Fibroblast of villous mesenchyme (primary cell): ENCODE measurements at regions not wholly inside any gene's neighbourhood (a gene's known extent, or its start where the extent isn't known, plus 50 kb on each side); places are given as distances from the start of the nearest gene placed in this dataset.

Source experiments
- DNase-seq: peaks from one replicate; pipeline ENCODE4 v3.0.0-alpha.2; 2010; ENCODE audit warnings: low read depth
- H3K4me3 ChIP-seq: 2 replicates; pipeline ENCODE4 v1.5.1; 2011; ENCODE audit warnings: low read depth, mild to moderate bottlenecking, low read length
- TF ChIP-seq, protein P1 (sequence below): IDR thresholded peaks from 2 replicates; pipeline ENCODE4 v1.5.1; 2012; ENCODE audit warnings: low read depth, mild to moderate bottlenecking, low read length; ENCODE audit not compliant: insufficient read depth

DNA sequence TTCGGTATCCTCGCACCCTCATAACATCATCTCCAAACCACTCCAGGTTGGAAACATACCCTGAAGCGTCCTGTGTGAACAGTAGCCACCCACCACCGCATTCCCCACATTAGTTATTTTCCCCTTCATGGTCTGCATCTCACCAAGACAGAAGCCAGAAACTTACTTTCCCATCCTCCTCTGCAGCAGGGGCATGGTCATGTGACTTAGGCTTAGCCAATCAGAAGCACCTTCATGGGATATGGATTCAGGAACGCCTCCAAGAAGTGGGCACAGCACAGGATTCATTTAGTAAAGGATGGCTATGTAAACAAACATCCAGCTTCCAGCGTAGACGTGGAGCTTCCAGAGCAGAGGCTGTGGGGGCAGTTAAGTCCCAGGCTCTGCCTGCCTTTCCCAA, 130.3 kb downstream of the AXIN2 start:
- TF ChIP-seq, protein P1, sequence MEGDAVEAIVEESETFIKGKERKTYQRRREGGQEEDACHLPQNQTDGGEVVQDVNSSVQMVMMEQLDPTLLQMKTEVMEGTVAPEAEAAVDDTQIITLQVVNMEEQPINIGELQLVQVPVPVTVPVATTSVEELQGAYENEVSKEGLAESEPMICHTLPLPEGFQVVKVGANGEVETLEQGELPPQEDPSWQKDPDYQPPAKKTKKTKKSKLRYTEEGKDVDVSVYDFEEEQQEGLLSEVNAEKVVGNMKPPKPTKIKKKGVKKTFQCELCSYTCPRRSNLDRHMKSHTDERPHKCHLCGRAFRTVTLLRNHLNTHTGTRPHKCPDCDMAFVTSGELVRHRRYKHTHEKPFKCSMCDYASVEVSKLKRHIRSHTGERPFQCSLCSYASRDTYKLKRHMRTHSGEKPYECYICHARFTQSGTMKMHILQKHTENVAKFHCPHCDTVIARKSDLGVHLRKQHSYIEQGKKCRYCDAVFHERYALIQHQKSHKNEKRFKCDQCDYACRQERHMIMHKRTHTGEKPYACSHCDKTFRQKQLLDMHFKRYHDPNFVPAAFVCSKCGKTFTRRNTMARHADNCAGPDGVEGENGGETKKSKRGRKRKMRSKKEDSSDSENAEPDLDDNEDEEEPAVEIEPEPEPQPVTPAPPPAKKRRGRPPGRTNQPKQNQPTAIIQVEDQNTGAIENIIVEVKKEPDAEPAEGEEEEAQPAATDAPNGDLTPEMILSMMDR = no peak
- no peak overlapping the region for H3K4me3 ChIP-seq
- no peak for DNase-seq

DNA sequence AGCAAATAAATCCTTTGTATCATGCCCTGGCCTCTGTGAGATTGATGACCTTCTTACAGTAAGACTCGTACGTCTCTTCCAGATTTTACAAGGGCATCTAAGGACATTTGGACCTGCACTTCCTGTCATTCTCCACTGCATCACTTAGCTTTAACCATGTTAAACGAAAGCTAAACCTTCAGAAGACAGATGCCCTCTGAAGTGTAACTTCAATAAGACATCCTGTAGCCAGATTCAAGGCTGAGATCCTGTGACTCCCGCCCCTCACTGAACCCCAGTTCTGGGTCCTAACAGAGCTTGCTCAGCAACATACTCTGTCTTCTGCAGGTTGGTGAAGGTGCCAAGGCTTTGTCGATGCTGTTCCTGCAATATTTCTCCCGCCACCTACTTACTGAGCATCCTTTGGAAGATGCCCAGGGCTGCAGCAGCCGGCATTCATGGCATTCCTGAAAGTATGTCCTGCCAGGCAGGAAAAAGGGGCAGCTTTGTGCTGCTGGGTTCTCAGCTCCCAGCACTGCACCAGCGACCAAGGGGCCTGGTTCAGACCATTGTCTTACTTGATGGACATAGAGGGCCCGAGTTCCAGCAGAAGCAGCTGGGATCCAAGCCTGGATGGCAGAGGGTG, 131.1 kb downstream of the AXIN2 start:
- DNase-seq = no peak
- no peak overlapping the region for H3K4me3 ChIP-seq
- TF ChIP-seq, protein P1 = no peak

DNA sequence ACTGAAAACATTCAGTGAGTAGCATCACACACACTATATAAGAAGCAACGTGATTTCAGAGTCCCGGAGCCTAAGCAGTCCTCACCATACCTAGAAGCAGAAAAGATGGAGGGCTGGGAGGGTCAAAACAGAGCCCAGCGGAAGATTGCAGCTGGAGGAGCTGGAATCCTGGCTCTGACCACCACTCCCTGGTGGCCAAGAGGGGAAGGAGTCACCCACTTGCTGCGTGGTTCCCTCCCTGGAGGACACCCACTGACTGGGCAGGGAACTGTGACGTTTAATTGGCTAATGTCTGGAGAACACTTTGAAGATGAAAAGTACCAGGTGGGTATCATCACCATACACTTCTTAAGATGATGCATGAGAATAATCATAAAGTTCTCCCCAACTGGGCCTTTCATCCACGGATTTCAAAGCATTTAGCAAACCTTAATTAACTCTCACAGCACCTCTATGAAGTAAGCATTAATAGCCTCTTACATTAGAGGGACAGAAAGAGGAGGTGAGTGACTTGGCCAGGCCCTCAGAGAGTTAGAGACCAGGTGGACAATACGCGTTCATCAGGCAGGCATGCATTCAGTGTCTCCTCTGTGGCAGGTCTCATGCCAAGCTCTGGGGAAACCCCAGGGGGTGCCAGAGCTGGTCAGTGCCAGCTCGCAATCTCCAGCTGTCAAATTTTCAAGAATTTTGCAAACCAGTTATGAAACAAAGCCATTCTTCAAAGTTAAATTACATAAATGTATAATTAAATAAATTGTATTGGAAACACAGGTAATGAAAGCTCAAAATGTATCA, 137.9 kb downstream of the AXIN2 start:
- H3K4me3 ChIP-seq = no peak overlapping the region
- TF ChIP-seq, protein P1 = peak; percentile 10
- no peak for DNase-seq

DNA sequence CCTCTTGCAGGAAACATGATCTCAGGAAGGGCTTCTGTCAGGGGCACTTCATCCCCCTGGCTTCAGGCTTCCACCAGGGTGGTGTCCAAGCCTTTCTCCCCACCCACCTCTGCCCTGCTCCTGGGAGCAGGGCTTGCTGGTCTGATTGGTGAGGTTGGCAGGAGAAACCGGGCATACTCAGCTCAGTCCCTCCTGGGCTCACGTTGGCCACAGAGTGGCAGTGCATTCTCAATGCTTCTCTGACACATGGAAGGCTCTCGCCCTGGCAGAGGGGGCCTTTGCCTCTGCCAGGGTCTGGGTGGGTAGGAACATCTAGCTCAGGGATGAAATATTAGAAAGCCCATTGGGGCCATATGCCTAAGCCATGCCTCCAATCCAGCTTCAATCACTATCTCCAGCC, 142.8 kb downstream of the AXIN2 start:
- DNase-seq = no peak
- H3K4me3 ChIP-seq = no peak overlapping the region
- TF ChIP-seq, protein P1 = no peak

DNA sequence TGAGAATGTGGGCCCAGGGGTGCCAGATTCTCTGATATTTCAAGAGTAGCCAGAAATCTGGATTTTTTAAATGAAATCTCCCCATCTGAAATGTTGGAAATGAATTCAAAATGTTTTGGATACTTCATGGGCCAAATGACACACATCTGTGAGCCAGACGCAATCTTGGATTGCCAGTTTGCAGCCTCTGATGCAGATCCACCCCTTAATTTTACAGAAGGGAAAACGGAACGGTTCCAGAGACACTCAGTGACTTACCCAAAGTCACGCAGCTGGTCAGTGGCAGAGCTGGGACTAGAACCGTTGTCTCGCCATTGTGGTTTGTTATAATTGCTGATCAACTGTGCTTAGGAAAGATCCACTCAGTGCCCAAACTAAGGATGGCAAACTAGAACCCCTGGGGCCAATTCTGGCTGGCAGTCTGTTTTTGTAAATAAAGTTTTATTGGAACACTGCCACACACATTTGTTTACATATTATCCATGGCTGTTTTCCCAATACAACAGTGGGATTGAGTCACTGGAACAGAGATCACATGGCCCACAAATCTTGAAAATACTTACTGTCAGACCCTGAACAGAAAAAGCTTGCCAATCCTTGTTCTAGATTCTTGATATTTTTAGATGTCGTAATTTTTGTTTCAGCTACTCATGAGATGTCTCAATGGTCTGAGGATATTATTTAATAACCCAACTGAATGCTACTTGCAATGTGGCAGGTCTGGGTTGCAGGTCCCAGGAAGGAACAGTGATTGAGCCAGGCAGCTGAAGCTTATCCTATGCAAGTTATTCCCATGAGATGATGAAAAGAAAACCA, 143.8 kb downstream of the AXIN2 start:
- no peak overlapping the region for H3K4me3 ChIP-seq
- TF ChIP-seq, protein P1 = no peak
- DNase-seq = peak; percentile 36

DNA sequence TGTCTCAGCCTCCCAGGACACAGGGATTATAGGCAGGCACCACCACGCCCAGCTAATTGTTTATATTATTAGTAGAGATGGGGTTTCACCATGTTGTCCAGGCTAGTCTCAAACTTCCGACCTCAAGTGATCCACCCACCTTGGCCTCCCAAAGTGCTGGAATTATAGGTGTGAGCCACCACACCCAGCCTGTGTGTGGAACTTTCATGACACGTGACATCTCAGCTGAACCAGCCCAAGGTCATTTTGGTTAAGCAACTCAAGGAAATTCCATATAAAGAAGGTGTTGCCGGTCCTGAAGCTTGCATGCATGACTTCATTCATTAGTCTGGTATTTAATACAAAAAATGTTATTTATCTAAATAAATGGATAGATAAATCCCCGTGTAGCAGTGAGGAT, 145.5 kb downstream of the AXIN2 start:
- no peak overlapping the region for H3K4me3 ChIP-seq
- no peak for DNase-seq
- TF ChIP-seq, protein P1 = no peak
